ENCODE measurements at regions not wholly inside any gene's neighbourhood (a gene's known extent, or its start where the extent isn't known, plus 50 kb on each side); places are given as distances from the start of the nearest gene placed in this dataset.

GRCh38 chr5:116838011-116838536 is 263.5 kb upstream of the SEMA6A start:
- Histone ChIP-seq H4K20me1 (ENCODE audit: insufficient read depth) (no peaks in the 10 kb centered on the region), H3K9me2 (ENCODE audit: insufficient read depth, low read length) (no peaks in the 10 kb centered on the region), H3K4me3 (ENCODE audit: low read length) (no peak overlapping the region), H3K36me3 (ENCODE audit: insufficient read depth, low read length) (no peaks in the 10 kb centered on the region), H3K79me2 (replicated peaks; ENCODE audit: insufficient read depth, low read length) (no peaks in the 10 kb centered on the region), H3K27me3 (ENCODE audit: insufficient read depth, low read depth, low read length) (no peaks in the 10 kb centered on the region), H3K4me2 (ENCODE audit: low read length) (no peak overlapping the region), H3F3A (ENCODE audit: insufficient read depth, low read length, poor library complexity, severe bottlenecking) (no peaks in the 10 kb centered on the region), H3K9me3 (ENCODE audit: low read length) (no peaks in the 10 kb centered on the region), H2AFZ (ENCODE audit: low read depth, low read length) (no peak overlapping the region), H3K9ac (ENCODE audit: low read length) (no peak overlapping the region), H3K27ac (ENCODE audit: low read length) (no peak overlapping the region)
- TF ChIP-seq REST (IDR thresholded peaks at IDR 0.05; ENCODE audit: borderline replicate concordance): no peak
- TF ChIP-seq CTCF (IDR thresholded peaks at IDR 0.05; ENCODE audit: poor library complexity, severe bottlenecking): no peak
- TF ChIP-seq EP300 (conservative IDR thresholded peaks at IDR 0.05; ENCODE audit: poor library complexity, severe bottlenecking): no peak
- no peak for TF ChIP-seq POLR2AphosphoS5 (IDR thresholded peaks at IDR 0.05)
- TF ChIP-seq SMC3 (conservative IDR thresholded peaks at IDR 0.05; ENCODE audit: poor library complexity): no peak
- no peak for TF ChIP-seq EZH2 (IDR thresholded peaks at IDR 0.05; ENCODE audit: borderline replicate concordance, insufficient read depth, low read length, poor library complexity, severe bottlenecking)
- TF ChIP-seq MXI1 (conservative IDR thresholded peaks at IDR 0.05; ENCODE audit: poor library complexity, severe bottlenecking): no peak
- TF ChIP-seq RAD21 (conservative IDR thresholded peaks at IDR 0.05): no peak
- TF ChIP-seq TAF1 (IDR thresholded peaks at IDR 0.05; ENCODE audit: low read depth): no peak

GRCh38 chr5:116834796-116835515 is 260.3 kb upstream of the SEMA6A start:
- no peaks in the 10 kb centered on the region for H3K27me3 ChIP-seq (ENCODE audit: insufficient read depth, low read depth, low read length)
- H3K27ac ChIP-seq (ENCODE audit: low read length): no peak overlapping the region
- H3K9me3 ChIP-seq (ENCODE audit: low read length): no peaks in the 10 kb centered on the region
- H3K36me3 ChIP-seq (ENCODE audit: insufficient read depth, low read length): no peaks in the 10 kb centered on the region
- H3K4me2 ChIP-seq (ENCODE audit: low read length): no peak overlapping the region
- H3K9ac ChIP-seq (ENCODE audit: low read length): no peak overlapping the region
- TF ChIP-seq EZH2 (IDR thresholded peaks at IDR 0.05; ENCODE audit: borderline replicate concordance, insufficient read depth, low read length, poor library complexity, severe bottlenecking): no peak
- no peak for TF ChIP-seq REST (IDR thresholded peaks at IDR 0.05; ENCODE audit: borderline replicate concordance)
- no peak overlapping the region for H3K4me3 ChIP-seq (ENCODE audit: low read length)
- no peaks in the 10 kb centered on the region for H3K9me2 ChIP-seq (ENCODE audit: insufficient read depth, low read length)
- no peaks in the 10 kb centered on the region for H3K79me2 ChIP-seq (replicated peaks; ENCODE audit: insufficient read depth, low read length)
- no peaks in the 10 kb centered on the region for H4K20me1 ChIP-seq (ENCODE audit: insufficient read depth)
- no peak overlapping the region for H2AFZ ChIP-seq (ENCODE audit: low read depth, low read length)
- no peaks in the 10 kb centered on the region for H3F3A ChIP-seq (ENCODE audit: insufficient read depth, low read length, poor library complexity, severe bottlenecking)
